Karpas-422 (cell line): ENCODE measurements at regions not wholly inside any gene's neighbourhood (a gene's known extent, or its start where the extent isn't known, plus 50 kb on each side); places are given as distances from the start of the nearest gene placed in this dataset.
"Not testable (repeated sequence)": the region's sequence is repeated elsewhere in the genome, so short reads cannot be mapped to it uniquely, and the experiment has no call there.

ENCODE experiments used
- DNase-seq: peaks from one replicate; pipeline ENCODE4 v3.0.0-alpha.2; 2015
- H2AFZ ChIP-seq: fragments of 200-600 bp; sonication (generic); 2 replicates; pipeline ENCODE4 v1.6.1; 2014; ENCODE audit warnings: antibody characterized with exemption, low read length, mixed read lengths
- H3K27ac ChIP-seq: fragments of 200-600 bp; sonication (generic); 2 replicates; pipeline ENCODE4 v1.5.1; 2014; ENCODE audit warnings: mild to moderate bottlenecking, low read length, moderate library complexity
- H3K27me3 ChIP-seq: fragments of 200-600 bp; sonication (generic); 2 replicates; pipeline ENCODE4 v1.6.1; 2014; ENCODE audit warnings: low read length, mixed read lengths
- H3K36me3 ChIP-seq: fragments of 200-600 bp; sonication (generic); 2 replicates; pipeline ENCODE4 v1.6.1; 2014; ENCODE audit warnings: low read length, mixed read lengths; ENCODE audit not compliant: insufficient read depth
- H3K4me1 ChIP-seq: fragments of 200-600 bp; sonication (generic); 2 replicates; pipeline ENCODE4 v1.6.1; 2014; ENCODE audit warnings: mild to moderate bottlenecking, low read length, mixed read lengths
- H3K4me2 ChIP-seq: fragments of 200-600 bp; sonication (generic); 2 replicates; pipeline ENCODE4 v1.6.1; 2014; ENCODE audit warnings: low read length, low read depth, mild to moderate bottlenecking; ENCODE audit not compliant: poor library complexity, severe bottlenecking
- H3K4me3 ChIP-seq: fragments of 200-600 bp; sonication (generic); 2 replicates; pipeline ENCODE4 v1.5.1; 2014; ENCODE audit warnings: mild to moderate bottlenecking, antibody characterized with exemption, low read length, mixed read lengths
- H3K79me2 ChIP-seq: fragments of 200-600 bp; sonication (generic); 2 replicates; pipeline ENCODE4 v1.6.1; 2014; ENCODE audit warnings: mild to moderate bottlenecking, low read length, mixed read lengths
- H3K9ac ChIP-seq: fragments of 200-600 bp; sonication (generic); 2 replicates; pipeline ENCODE4 v1.6.0; 2014; ENCODE audit warnings: low read length
- H3K9me2 ChIP-seq: fragments of 200-600 bp; sonication (generic), shearing (Covaris generic); replicated peaks from 2 replicates; pipeline ENCODE4 v1.6.0; 2014; ENCODE audit warnings: mild to moderate bottlenecking, low read length, moderate library complexity; ENCODE audit not compliant: insufficient read depth
- H3K9me3 ChIP-seq: fragments of 300-700, 200-600 bp; sonication (generic); 2 replicates; pipeline ENCODE4 v1.6.1; 2014; ENCODE audit warnings: low read length, mixed read lengths
- H4K20me1 ChIP-seq: fragments of 200-600 bp; sonication (generic); 2 replicates; pipeline ENCODE4 v1.6.1; 2014; ENCODE audit warnings: mild to moderate bottlenecking, antibody characterized with exemption, low read length, low read depth; ENCODE audit not compliant: insufficient read depth

GRCh38 chr9:31873722-31874121 lies 510.7 kb upstream of the ACO1 start:
- Histone ChIP-seq H3K9ac (no peak overlapping the region), H3K9me2 (no peaks in the 10 kb centered on the region), H3K27me3 (no peaks in the 10 kb centered on the region), H3K9me3 (peaks cover 8% of the 10 kb centered on the region), H2AFZ (no peak overlapping the region), H3K27ac (no peak overlapping the region), H3K4me1 (no peaks in the 10 kb centered on the region), H3K79me2 (no peaks in the 10 kb centered on the region), H3K36me3 (no peaks in the 10 kb centered on the region), H3K4me2 (no peak overlapping the region), H4K20me1 (no peaks in the 10 kb centered on the region), H3K4me3 (no peak overlapping the region)
- DNase-seq: no peak

GRCh38 chr9:31894008-31894407 lies 490.4 kb upstream of the ACO1 start:
- no peaks in the 10 kb centered on the region for H3K36me3 ChIP-seq
- 0 out of 2 replicates have a peak, but pooled peaks cover 6% of the 10 kb centered on the region for H3K9me2 ChIP-seq
- H4K20me1 ChIP-seq: no peaks in the 10 kb centered on the region
- H2AFZ ChIP-seq: no peak overlapping the region
- H3K27ac ChIP-seq: no peak overlapping the region
- H3K4me1 ChIP-seq: no peaks in the 10 kb centered on the region
- no peaks in the 10 kb centered on the region for H3K9me3 ChIP-seq
- no peak overlapping the region for H3K4me3 ChIP-seq
- DNase-seq: no peak
- H3K4me2 ChIP-seq: no peak overlapping the region
- H3K27me3 ChIP-seq: no peaks in the 10 kb centered on the region
- H3K9ac ChIP-seq: no peak overlapping the region
- no peaks in the 10 kb centered on the region for H3K79me2 ChIP-seq

GRCh38 chr9:31908158-31908890 lies 476.1 kb upstream of the ACO1 start:
- DNase-seq: no peak
- H3K9ac ChIP-seq: no peak overlapping the region
- no peaks in the 10 kb centered on the region for H3K9me2 ChIP-seq
- H3K27me3 ChIP-seq: no peaks in the 10 kb centered on the region
- H3K4me2 ChIP-seq: no peak overlapping the region
- H4K20me1 ChIP-seq: no peaks in the 10 kb centered on the region
- H2AFZ ChIP-seq: no peak overlapping the region
- no peaks in the 10 kb centered on the region for H3K4me1 ChIP-seq
- H3K4me3 ChIP-seq: no peak overlapping the region
- H3K27ac ChIP-seq: no peak overlapping the region
- H3K36me3 ChIP-seq: no peaks in the 10 kb centered on the region
- 0 out of 2 replicates have a peak, but pooled peaks cover 3% of the 10 kb centered on the region for H3K9me3 ChIP-seq
- no peaks in the 10 kb centered on the region for H3K79me2 ChIP-seq

- H3K27me3 ChIP-seq: no peaks in the 10 kb centered on the region
- no peak overlapping the region for H3K27ac ChIP-seq
- H3K4me1 ChIP-seq: no peaks in the 10 kb centered on the region
- no peak overlapping the region for H3K4me2 ChIP-seq
- H3K9ac ChIP-seq: no peak overlapping the region
- 0 out of 2 replicates have a peak, but pooled peaks cover 3% of the 10 kb centered on the region for H3K9me3 ChIP-seq
- no peak for DNase-seq
- H3K79me2 ChIP-seq: no peaks in the 10 kb centered on the region
- no peaks in the 10 kb centered on the region for H3K36me3 ChIP-seq
- H3K4me3 ChIP-seq: no peak overlapping the region
- no peaks in the 10 kb centered on the region for H4K20me1 ChIP-seq
- H3K9me2 ChIP-seq: no peaks in the 10 kb centered on the region
- no peak overlapping the region for H2AFZ ChIP-seq
These were observed 475.5 kb upstream of the ACO1 start for GRCh38 chr9:31908891-31909480.

GRCh38 chr9:31912636-31913035 lies 471.8 kb upstream of the ACO1 start:
- no peak overlapping the region for H3K4me3 ChIP-seq
- H3K9me3 ChIP-seq: no peaks in the 10 kb centered on the region
- no peaks in the 10 kb centered on the region for H3K36me3 ChIP-seq
- no peaks in the 10 kb centered on the region for H3K79me2 ChIP-seq
- no peak overlapping the region for H3K4me2 ChIP-seq
- no peaks in the 10 kb centered on the region for H4K20me1 ChIP-seq
- no peaks in the 10 kb centered on the region for H3K4me1 ChIP-seq
- no peaks in the 10 kb centered on the region for H3K9me2 ChIP-seq
- H3K9ac ChIP-seq: no peak overlapping the region
- no peak overlapping the region for H3K27ac ChIP-seq
- H3K27me3 ChIP-seq: no peaks in the 10 kb centered on the region
- DNase-seq: no peak
- no peak overlapping the region for H2AFZ ChIP-seq

- no peak overlapping the region for H3K4me3 ChIP-seq
- H4K20me1 ChIP-seq: no peaks in the 10 kb centered on the region
- DNase-seq: no peak
- H3K9me2 ChIP-seq: no peaks in the 10 kb centered on the region
- no peak overlapping the region for H3K27ac ChIP-seq
- no peaks in the 10 kb centered on the region for H3K36me3 ChIP-seq
- no peaks in the 10 kb centered on the region for H3K4me1 ChIP-seq
- H3K79me2 ChIP-seq: no peaks in the 10 kb centered on the region
- no peak overlapping the region for H3K9ac ChIP-seq
- no peak overlapping the region for H3K4me2 ChIP-seq
- no peaks in the 10 kb centered on the region for H3K27me3 ChIP-seq
- no peak overlapping the region for H2AFZ ChIP-seq
- H3K9me3 ChIP-seq: no peaks in the 10 kb centered on the region
These were observed 467.7 kb upstream of the ACO1 start for GRCh38 chr9:31916591-31917241.

GRCh38 chr9:31937737-31938136 lies 446.7 kb upstream of the ACO1 start:
- not testable (repeated sequence) for H4K20me1 ChIP-seq, DNase-seq, H3K9me3 ChIP-seq, H3K27me3 ChIP-seq, H2AFZ ChIP-seq, H3K9me2 ChIP-seq, H3K79me2 ChIP-seq, H3K4me1 ChIP-seq, H3K4me3 ChIP-seq, H3K36me3 ChIP-seq, H3K9ac ChIP-seq, H3K27ac ChIP-seq, H3K4me2 ChIP-seq

- Histone ChIP-seq H3K79me2 (no peaks in the 10 kb centered on the region), H3K36me3 (no peaks in the 10 kb centered on the region), H3K27me3 (no peaks in the 10 kb centered on the region), H2AFZ (no peak overlapping the region), H3K4me3 (no peak overlapping the region), H3K27ac (no peak overlapping the region), H4K20me1 (no peaks in the 10 kb centered on the region), H3K9me3 (no peaks in the 10 kb centered on the region), H3K9me2 (no peaks in the 10 kb centered on the region), H3K4me2 (no peak overlapping the region), H3K4me1 (no peaks in the 10 kb centered on the region), H3K9ac (no peak overlapping the region)
- DNase-seq: no peak
These were observed 433.7 kb upstream of the ACO1 start for GRCh38 chr9:31950756-31951155.
